Fibroblast of skin of left biceps (primary cell): ENCODE measurements at regions not wholly inside any gene's neighbourhood (a gene's known extent, or its start where the extent isn't known, plus 50 kb on each side); places are given as distances from the start of the nearest gene placed in this dataset.
"Not testable (repeated sequence)": the region's sequence is repeated elsewhere in the genome, so short reads cannot be mapped to it uniquely, and the experiment has no call there.

Source experiments
- DNase-seq, 2 experiments: peaks; one replicate each; pipeline ENCODE4 v3.0.0-alpha.2; 2013; ENCODE audit warnings: low read depth in 2 of 2

GRCh38 chrX:13955975-13956374, 73.7 kb downstream of the GEMIN8 start:
- DNase-seq, result no peak

- DNase-seq, result no peak
These were observed 74.5 kb downstream of the GEMIN8 start for GRCh38 chrX:13955095-13955647.

GRCh38 chrX:13952581-13952980, 77.1 kb downstream of the GEMIN8 start:
- no peak for DNase-seq

- DNase-seq, result not testable (repeated sequence)
These were observed 83.5 kb downstream of the GEMIN8 start for GRCh38 chrX:13946223-13946622.

GRCh38 chrX:13945787-13946186, 83.9 kb downstream of the GEMIN8 start:
- DNase-seq, result not testable (repeated sequence)

GRCh38 chrX:13940671-13941070, 89.0 kb downstream of the GEMIN8 start:
- DNase-seq, result no peak

- no peak for DNase-seq
These were observed 89.7 kb downstream of the GEMIN8 start for GRCh38 chrX:13939741-13940597.

GRCh38 chrX:13938829-13939530, 90.7 kb downstream of the GEMIN8 start:
- no peak for DNase-seq

GRCh38 chrX:13938051-13938828, 91.5 kb downstream of the GEMIN8 start:
- no peak for DNase-seq

- DNase-seq, result no peak
These were observed 92.2 kb downstream of the GEMIN8 start for GRCh38 chrX:13937370-13938050.

- no peak for DNase-seq
These were observed 93.0 kb downstream of the GEMIN8 start for GRCh38 chrX:13936521-13937225.

- DNase-seq, result no peak
These were observed 95.0 kb downstream of the GEMIN8 start for GRCh38 chrX:13934731-13935130.

GRCh38 chrX:13933851-13934250, 95.8 kb downstream of the GEMIN8 start:
- no peak for DNase-seq

- DNase-seq, result no peak
These were observed 96.3 kb downstream of the GEMIN8 start for GRCh38 chrX:13933352-13933751.

GRCh38 chrX:13932416-13932815, 97.3 kb downstream of the GEMIN8 start:
- no peak for DNase-seq

- DNase-seq, result no peak
These were observed 102.5 kb downstream of the GEMIN8 start for GRCh38 chrX:13927175-13927574.

GRCh38 chrX:13923845-13924244, 105.8 kb downstream of the GEMIN8 start:
- no peak for DNase-seq

- no peak for DNase-seq
These were observed 106.4 kb upstream of the GPM6B start for GRCh38 chrX:13923289-13923688.

- DNase-seq, result no peak
These were observed 100.6 kb upstream of the GPM6B start for GRCh38 chrX:13917507-13917906.

- no peak for DNase-seq
These were observed 94.7 kb upstream of the GPM6B start for GRCh38 chrX:13911586-13911985.

GRCh38 chrX:13906093-13906492, 89.2 kb upstream of the GPM6B start:
- no peak for DNase-seq
